ENCODE measurements at regions not wholly inside any gene's neighbourhood (a gene's known extent, or its start where the extent isn't known, plus 50 kb on each side); places are given as distances from the start of the nearest gene placed in this dataset.

DNA sequence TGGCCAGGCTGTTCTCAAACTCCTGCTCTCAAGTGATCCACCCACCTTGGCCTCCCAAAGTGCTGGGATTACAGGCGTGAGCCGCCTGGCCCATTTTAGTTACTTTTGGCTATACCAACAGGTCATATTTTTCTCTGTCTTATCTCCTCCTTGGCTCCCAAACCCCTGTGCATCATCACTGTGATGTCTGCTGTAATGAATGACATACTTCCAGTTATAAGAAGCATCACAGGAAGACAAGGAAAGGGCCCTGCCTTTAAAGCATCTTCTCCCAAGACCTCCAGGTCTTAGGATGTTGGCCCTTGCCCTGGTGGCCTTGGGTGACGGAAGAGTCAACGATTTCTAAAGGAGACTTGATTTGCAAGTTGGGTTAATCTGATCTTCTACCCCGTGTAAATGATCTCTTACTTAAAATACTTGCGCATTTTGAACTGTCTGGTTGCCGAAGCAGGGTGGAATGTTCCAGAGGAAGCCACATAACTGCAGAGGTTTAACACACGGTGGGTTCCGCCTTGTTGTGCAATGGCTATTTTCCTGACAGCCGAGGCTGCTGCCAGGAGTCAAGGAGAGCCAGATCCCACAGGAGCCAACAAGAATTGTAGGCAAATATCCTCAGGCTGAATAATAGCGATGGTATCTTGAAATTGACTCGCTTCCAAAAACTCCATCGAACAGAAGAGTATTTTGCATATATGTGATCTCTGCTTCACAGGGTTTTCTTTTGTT is 55.7 kb upstream of the PLXNC1 start:
- peak overlapping the region; percentile 51 for H3K27ac ChIP-seq
- TF ChIP-seq, protein P1, sequence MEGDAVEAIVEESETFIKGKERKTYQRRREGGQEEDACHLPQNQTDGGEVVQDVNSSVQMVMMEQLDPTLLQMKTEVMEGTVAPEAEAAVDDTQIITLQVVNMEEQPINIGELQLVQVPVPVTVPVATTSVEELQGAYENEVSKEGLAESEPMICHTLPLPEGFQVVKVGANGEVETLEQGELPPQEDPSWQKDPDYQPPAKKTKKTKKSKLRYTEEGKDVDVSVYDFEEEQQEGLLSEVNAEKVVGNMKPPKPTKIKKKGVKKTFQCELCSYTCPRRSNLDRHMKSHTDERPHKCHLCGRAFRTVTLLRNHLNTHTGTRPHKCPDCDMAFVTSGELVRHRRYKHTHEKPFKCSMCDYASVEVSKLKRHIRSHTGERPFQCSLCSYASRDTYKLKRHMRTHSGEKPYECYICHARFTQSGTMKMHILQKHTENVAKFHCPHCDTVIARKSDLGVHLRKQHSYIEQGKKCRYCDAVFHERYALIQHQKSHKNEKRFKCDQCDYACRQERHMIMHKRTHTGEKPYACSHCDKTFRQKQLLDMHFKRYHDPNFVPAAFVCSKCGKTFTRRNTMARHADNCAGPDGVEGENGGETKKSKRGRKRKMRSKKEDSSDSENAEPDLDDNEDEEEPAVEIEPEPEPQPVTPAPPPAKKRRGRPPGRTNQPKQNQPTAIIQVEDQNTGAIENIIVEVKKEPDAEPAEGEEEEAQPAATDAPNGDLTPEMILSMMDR (conservative IDR thresholded peaks at IDR 0.05) = no peak

GRCh38 chr12:94094700-94095099 is 53.7 kb upstream of the PLXNC1 start:
- TF ChIP-seq, protein P1 (conservative IDR thresholded peaks at IDR 0.05) = no peak
- H3K27ac ChIP-seq = no peak overlapping the region

DNA sequence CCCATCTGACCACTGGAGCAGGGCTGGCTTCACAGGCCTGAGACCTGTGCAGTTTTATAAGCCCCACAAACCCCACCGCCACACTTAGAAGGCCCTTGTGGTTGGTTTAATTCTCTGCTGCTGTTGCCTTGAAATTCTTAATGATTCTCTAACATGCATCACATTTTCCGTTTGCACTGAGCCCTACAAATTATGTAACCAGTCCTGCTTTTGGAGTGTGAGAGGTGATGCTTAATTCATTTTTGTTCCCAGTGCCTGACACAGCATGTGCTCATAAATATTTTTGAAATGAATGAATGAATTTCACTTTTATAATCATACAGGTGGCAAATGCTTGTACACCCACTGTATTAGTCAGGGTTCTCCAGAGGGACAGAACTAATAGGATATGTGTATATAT is 52.8 kb upstream of the PLXNC1 start:
- no peak overlapping the region for H3K27ac ChIP-seq
- TF ChIP-seq, protein P1 (conservative IDR thresholded peaks at IDR 0.05) = no peak

- TF ChIP-seq, protein P1 (conservative IDR thresholded peaks at IDR 0.05) = no peak
- H3K27ac ChIP-seq = no peak overlapping the region
These were observed 49.9 kb upstream of the PLXNC1 start for GRCh38 chr12:94098466-94098865.
